Nucleus accumbens (tissue), 56 donors: ENCODE measurements at regions not wholly inside any gene's neighbourhood (a gene's known extent, or its start where the extent isn't known, plus 50 kb on each side); places are given as distances from the start of the nearest gene placed in this dataset.
"Not testable (repeated sequence)": the region's sequence is repeated elsewhere in the genome, so short reads cannot be mapped to it uniquely, and the experiment has no call there.

ENCODE experiments used
- DNase-seq, 56 donors: peaks; one replicate each; lab custom pipeline; 2025; lab: John Stamatoyannopoulos, UW

- DNase-seq: not testable (repeated sequence)
Observed at GRCh38 chr1:120941066-120941465, 51.5 kb downstream of the PPIAL4A start.

GRCh38 chr1:120941836-120942217, 52.3 kb downstream of the PPIAL4A start:
- peak in 1 of 56 donors; percentile 64 for DNase-seq

GRCh38 chr1:120942218-120942944, 52.8 kb downstream of the PPIAL4A start:
- DNase-seq: peak in 46 of 56 donors; percentile 2 to 88 (median 42)

- DNase-seq: not testable (repeated sequence)
Observed at GRCh38 chr1:120942945-120943319, 53.4 kb downstream of the PPIAL4A start.

GRCh38 chr1:120944691-120945090, 55.1 kb downstream of the PPIAL4A start:
- DNase-seq: not testable (repeated sequence)

GRCh38 chr1:120945122-120945521, 55.6 kb downstream of the PPIAL4A start:
- DNase-seq: not testable (repeated sequence)

GRCh38 chr1:120947114-120947513, 57.5 kb downstream of the PPIAL4A start:
- DNase-seq: not testable (repeated sequence)

- DNase-seq: not testable (repeated sequence)
Observed at GRCh38 chr1:120949724-120950123, 60.2 kb downstream of the PPIAL4A start.

GRCh38 chr1:120950633-120951032, 61.1 kb downstream of the PPIAL4A start:
- DNase-seq: not testable (repeated sequence)

GRCh38 chr1:120951100-120951499, 61.5 kb downstream of the PPIAL4A start:
- DNase-seq: not testable (repeated sequence)

GRCh38 chr1:120952207-120952870, 62.8 kb downstream of the PPIAL4A start:
- DNase-seq: not testable (repeated sequence)

GRCh38 chr1:120952871-120953265, 63.3 kb downstream of the PPIAL4A start:
- not testable (repeated sequence) for DNase-seq

GRCh38 chr1:120954736-120955135, 65.2 kb downstream of the PPIAL4A start:
- no peak for DNase-seq

- not testable (repeated sequence) for DNase-seq
Observed at GRCh38 chr1:120955961-120956360, 66.4 kb downstream of the PPIAL4A start.

- DNase-seq: not testable (repeated sequence)
Observed at GRCh38 chr1:120966018-120966417, 76.4 kb downstream of the PPIAL4A start.

GRCh38 chr1:120972863-120973262, 83.3 kb downstream of the PPIAL4A start:
- DNase-seq: not testable (repeated sequence)

- not testable (repeated sequence) for DNase-seq
Observed at GRCh38 chr1:120973836-120974235, 84.3 kb downstream of the PPIAL4A start.

- DNase-seq: not testable (repeated sequence)
Observed at GRCh38 chr1:120977279-120977678, 87.7 kb downstream of the PPIAL4A start.

- peak in 8 of 56 donors; percentile 1 to 38 (median 8) for DNase-seq
Observed at GRCh38 chr1:120981489-120982094, 92.0 kb downstream of the PPIAL4A start.

- not testable (repeated sequence) for DNase-seq
Observed at GRCh38 chr1:120994614-120995013, 105.0 kb downstream of the PPIAL4A start.

- not testable (repeated sequence) for DNase-seq
Observed at GRCh38 chr1:120995025-120995424, 105.5 kb downstream of the PPIAL4A start.
